ENCODE measurements at regions not wholly inside any gene's neighbourhood (a gene's known extent, or its start where the extent isn't known, plus 50 kb on each side); places are given as distances from the start of the nearest gene placed in this dataset.

DNA sequence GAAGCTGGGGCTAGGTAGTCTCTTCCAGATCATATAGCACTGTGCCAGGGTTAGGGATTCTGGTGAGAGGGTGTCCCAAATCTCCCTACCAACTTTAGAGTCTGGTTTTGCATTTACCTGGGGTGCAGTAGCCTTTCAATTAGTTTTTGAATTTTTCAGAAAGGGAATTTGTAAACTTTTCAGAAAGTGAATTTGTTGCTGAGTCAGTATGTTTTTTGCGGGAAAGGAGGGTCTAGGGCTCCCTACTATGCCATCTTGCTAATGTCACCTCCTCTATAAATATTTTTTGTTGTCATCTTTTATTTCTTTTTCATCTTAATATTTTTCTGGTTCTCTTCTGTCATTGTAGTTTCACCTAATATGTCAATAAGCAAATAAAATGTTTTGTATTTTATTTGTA is 95.8 kb upstream of the FAM98A start:
- TF ChIP-seq CTCF (IDR thresholded peaks at IDR 0.05; ENCODE audit: low read depth, low read length, poor library complexity, severe bottlenecking): no peak
- TF ChIP-seq EZH2phosphoT487 (IDR thresholded peaks at IDR 0.05; ENCODE audit: borderline replicate concordance, low read length): no peak
